ENCODE measurements at regions not wholly inside any gene's neighbourhood (a gene's known extent, or its start where the extent isn't known, plus 50 kb on each side); places are given as distances from the start of the nearest gene placed in this dataset.
"Not testable (repeated sequence)": the region's sequence is repeated elsewhere in the genome, so short reads cannot be mapped to it uniquely, and the experiment has no call there.

DNA sequence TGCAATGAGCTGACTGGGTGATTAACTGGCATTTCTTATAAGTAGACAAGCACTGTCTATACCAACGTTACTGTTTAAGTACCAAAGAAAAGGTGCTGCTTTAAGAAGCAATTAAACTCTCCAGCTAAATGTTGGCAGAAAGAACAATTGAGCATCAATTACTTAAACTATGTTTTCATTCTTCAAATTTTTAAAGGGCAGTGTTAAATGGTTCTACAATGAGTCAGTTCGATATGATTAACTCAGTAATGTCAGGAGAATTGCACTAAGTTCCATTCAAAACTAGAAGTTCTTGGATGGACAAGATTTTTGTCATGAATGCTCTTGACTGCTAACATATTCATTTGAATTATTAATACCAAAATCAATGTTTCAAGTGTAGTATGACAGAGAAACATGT, 593.7 kb downstream of the DNAH5 start:
- H3K36me3 Mint-ChIP-seq (ENCODE audit: low read depth), result no peaks in the 10 kb centered on the region
- ChIA-PET CTCF (no interaction called here), POLR2A (no interaction called here)
- peaks cover 7% of the 10 kb centered on the region for H3K9me3 Mint-ChIP-seq
- DNase-seq (no peak), ATAC-seq (ENCODE audit: low read depth) (no peak)
- no peaks in the 10 kb centered on the region for H3K4me1 Mint-ChIP-seq
- no peak overlapping the region for H3K27ac Mint-ChIP-seq
- H3K27me3 Mint-ChIP-seq, result no peaks in the 10 kb centered on the region
- no peak for TF ChIP-seq CTCF (IDR thresholded peaks at IDR 0.05)
- H3K4me3 Mint-ChIP-seq, result no peak overlapping the region
- intact Hi-C loops (cut with micrococcal nuclease), result no loop called here

DNA sequence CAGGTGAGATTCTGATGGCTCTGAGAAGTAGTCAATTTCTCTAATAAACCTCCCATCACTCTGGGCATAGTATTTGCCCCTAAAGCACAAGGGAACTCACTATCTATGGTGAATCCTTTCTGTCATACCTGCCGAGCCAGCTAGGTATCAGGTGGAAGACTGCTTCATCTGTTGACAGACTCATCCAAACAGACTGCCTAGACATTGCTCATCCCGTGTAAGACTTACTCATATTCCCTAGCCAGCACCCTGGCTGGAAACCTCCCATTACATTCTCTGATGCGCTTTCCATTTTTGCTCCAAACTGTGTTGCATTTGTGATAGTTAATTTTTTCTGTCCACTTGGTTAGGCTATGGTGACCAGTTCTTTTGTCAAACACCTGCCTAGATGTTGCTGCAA, 595.9 kb downstream of the DNAH5 start:
- ChIA-PET POLR2A (no interaction called here), CTCF (no interaction called here)
- H3K9me3 Mint-ChIP-seq, result peaks cover 7% of the 10 kb centered on the region
- intact Hi-C loops (cut with micrococcal nuclease), result no loop called here
- no peak overlapping the region for H3K4me3 Mint-ChIP-seq
- H3K27me3 Mint-ChIP-seq, result no peaks in the 10 kb centered on the region
- no peak for ATAC-seq (ENCODE audit: low read depth)
- no peaks in the 10 kb centered on the region for H3K36me3 Mint-ChIP-seq (ENCODE audit: low read depth)
- TF ChIP-seq CTCF (IDR thresholded peaks at IDR 0.05), result no peak
- no peaks in the 10 kb centered on the region for H3K4me1 Mint-ChIP-seq
- no peak for DNase-seq
- H3K27ac Mint-ChIP-seq, result no peak overlapping the region

- TF ChIP-seq CTCF (IDR thresholded peaks at IDR 0.05), result no peak
- Mint-ChIP-seq H3K9me3 (peaks cover 6% of the 10 kb centered on the region), H3K36me3 (ENCODE audit: low read depth) (no peaks in the 10 kb centered on the region), H3K27me3 (no peaks in the 10 kb centered on the region), H3K4me3 (no peak overlapping the region), H3K4me1 (no peaks in the 10 kb centered on the region), H3K27ac (no peak overlapping the region)
- ATAC-seq (ENCODE audit: low read depth), result no peak
- ChIA-PET POLR2A (no interaction called here), CTCF (no interaction called here)
- intact Hi-C loops (cut with micrococcal nuclease), result no loop called here
- no peak for DNase-seq
Measured at GRCh38 chr5:13346401-13346800, 598.1 kb downstream of the DNAH5 start.

GRCh38 chr5:13339093-13339492, 605.4 kb downstream of the DNAH5 start:
- no peaks in the 10 kb centered on the region for H3K4me1 Mint-ChIP-seq
- no peaks in the 10 kb centered on the region for H3K36me3 Mint-ChIP-seq (ENCODE audit: low read depth)
- ChIA-PET POLR2A (no interaction called here), CTCF (no interaction called here)
- no peak overlapping the region for H3K4me3 Mint-ChIP-seq
- ATAC-seq (ENCODE audit: low read depth) (no peak), DNase-seq (no peak)
- H3K27ac Mint-ChIP-seq, result no peak overlapping the region
- intact Hi-C loops (cut with micrococcal nuclease), result no loop called here
- no peaks in the 10 kb centered on the region for H3K27me3 Mint-ChIP-seq
- peaks cover 17% of the 10 kb centered on the region for H3K9me3 Mint-ChIP-seq
- TF ChIP-seq CTCF (IDR thresholded peaks at IDR 0.05), result no peak

DNA sequence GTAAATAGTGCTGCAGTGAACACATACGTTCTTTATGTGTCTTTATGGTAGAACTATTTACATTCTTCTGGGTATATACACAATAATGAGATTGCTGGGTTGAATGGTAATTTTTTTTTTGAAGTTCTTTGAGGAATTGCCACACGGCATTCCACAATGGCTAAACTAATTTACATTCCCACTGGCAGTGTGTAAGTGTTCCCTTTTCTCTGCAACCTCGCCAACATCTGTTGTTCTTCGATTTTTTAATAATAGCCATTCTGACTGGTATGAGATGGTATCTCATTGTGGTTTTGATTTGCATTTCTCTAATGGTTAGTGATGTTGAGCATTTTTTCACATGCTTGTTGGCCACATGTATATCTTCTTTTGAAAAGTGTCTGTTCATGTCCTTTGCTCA, 609.5 kb downstream of the DNAH5 start:
- intact Hi-C loops (cut with micrococcal nuclease); H3K4me1 Mint-ChIP-seq; H3K9me3 Mint-ChIP-seq; ATAC-seq (ENCODE audit: low read depth); POLR2A ChIA-PET; H3K27me3 Mint-ChIP-seq; CTCF ChIA-PET; DNase-seq; H3K36me3 Mint-ChIP-seq (ENCODE audit: low read depth); H3K27ac Mint-ChIP-seq; H3K4me3 Mint-ChIP-seq: not testable (repeated sequence)

DNA sequence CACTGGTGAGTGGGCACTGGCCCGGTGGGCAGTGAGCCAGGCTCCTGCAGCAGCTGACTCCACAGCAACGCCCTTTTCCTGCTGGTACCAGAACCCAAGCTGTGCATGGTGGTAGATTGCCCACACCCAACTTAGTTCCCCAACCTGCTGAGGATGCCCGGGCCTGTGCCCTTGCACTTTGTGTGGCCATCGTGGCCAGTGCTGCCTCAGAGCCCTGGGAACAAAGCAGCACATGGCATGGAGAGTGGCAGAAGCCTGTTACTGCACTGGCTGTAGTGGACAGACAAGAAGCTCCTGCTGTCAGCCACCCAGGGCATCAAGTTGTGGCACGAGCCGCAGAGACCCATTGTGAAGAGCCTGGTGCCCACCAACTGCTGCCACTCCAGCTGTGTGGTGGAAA, 612.9 kb downstream of the DNAH5 start:
- intact Hi-C loops (cut with micrococcal nuclease), result no loop called here
- POLR2A ChIA-PET, result no interaction called here
- no peak for TF ChIP-seq CTCF (IDR thresholded peaks at IDR 0.05)
- ATAC-seq (ENCODE audit: low read depth) (no peak), DNase-seq (no peak)
- H3K9me3 Mint-ChIP-seq, result peaks cover 6% of the 10 kb centered on the region
- H3K4me1 Mint-ChIP-seq, result no peaks in the 10 kb centered on the region
- no peak overlapping the region for H3K4me3 Mint-ChIP-seq
- no peak overlapping the region for H3K27ac Mint-ChIP-seq
- H3K27me3 Mint-ChIP-seq, result no peaks in the 10 kb centered on the region
- CTCF ChIA-PET, result no interaction called here
- no peaks in the 10 kb centered on the region for H3K36me3 Mint-ChIP-seq (ENCODE audit: low read depth)

All from activated B cell treated with CpG ODN at 0.5 μM for 24 hours (primary cell).